ENCODE measurements at regions not wholly inside any gene's neighbourhood (a gene's known extent, or its start where the extent isn't known, plus 50 kb on each side); places are given as distances from the start of the nearest gene placed in this dataset.

DNA sequence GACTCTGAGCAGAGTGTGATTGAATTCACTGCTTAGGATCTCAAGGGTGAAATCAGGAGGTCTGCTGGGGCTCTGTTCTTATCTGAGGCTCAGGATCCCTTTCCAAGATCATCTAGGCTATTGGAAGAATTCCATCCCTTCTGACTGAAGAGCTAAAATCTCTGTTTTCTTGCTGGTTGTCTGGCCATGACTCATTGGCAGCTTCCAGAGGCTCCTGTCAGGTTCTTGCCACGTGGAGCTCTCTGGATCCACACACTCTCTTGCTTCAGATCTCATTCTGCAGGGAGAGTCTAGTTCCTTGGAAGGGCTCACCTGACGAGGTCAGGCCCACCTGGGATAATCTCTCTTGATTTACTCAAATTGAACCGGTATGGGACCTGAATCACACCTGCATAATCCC is 930.7 kb downstream of the CDH8 start:
- TF ChIP-seq, protein P1, sequence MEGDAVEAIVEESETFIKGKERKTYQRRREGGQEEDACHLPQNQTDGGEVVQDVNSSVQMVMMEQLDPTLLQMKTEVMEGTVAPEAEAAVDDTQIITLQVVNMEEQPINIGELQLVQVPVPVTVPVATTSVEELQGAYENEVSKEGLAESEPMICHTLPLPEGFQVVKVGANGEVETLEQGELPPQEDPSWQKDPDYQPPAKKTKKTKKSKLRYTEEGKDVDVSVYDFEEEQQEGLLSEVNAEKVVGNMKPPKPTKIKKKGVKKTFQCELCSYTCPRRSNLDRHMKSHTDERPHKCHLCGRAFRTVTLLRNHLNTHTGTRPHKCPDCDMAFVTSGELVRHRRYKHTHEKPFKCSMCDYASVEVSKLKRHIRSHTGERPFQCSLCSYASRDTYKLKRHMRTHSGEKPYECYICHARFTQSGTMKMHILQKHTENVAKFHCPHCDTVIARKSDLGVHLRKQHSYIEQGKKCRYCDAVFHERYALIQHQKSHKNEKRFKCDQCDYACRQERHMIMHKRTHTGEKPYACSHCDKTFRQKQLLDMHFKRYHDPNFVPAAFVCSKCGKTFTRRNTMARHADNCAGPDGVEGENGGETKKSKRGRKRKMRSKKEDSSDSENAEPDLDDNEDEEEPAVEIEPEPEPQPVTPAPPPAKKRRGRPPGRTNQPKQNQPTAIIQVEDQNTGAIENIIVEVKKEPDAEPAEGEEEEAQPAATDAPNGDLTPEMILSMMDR (IDR thresholded peaks at IDR 0.05): no peak
- TF ChIP-seq POLR2A (IDR thresholded peaks at IDR 0.05): no peak
